ENCODE measurements at regions not wholly inside any gene's neighbourhood (a gene's known extent, or its start where the extent isn't known, plus 50 kb on each side); places are given as distances from the start of the nearest gene placed in this dataset.

DNA sequence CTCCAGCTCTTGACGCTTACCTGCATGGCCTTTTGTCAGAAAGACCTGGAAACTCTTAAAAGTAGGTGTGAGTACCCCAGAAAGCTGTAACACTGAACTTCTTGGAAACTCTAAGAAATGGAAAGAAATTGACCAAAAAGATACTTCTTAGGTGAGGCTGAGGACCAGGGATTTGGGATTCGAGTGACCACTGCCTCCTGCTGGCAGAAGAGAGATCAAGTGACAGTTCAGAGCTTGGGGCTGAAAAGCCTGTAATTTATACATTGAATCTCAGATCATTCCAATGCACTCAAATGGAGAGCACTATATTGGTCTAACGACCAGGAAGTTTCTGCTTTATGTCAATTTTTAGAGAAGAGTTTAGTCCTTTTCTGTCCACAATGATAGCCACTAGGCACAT is 204.6 kb downstream of the PDGFRA start:
- no peak for TF ChIP-seq JUN (IDR thresholded peaks at IDR 0.05; ENCODE audit: borderline replicate concordance, insufficient read depth, insufficient read length, low read depth)
- no peak for TF ChIP-seq EZH2 (IDR thresholded peaks at IDR 0.05; ENCODE audit: borderline replicate concordance, low read depth, low read length, severe bottlenecking)
- TF ChIP-seq, protein P1, sequence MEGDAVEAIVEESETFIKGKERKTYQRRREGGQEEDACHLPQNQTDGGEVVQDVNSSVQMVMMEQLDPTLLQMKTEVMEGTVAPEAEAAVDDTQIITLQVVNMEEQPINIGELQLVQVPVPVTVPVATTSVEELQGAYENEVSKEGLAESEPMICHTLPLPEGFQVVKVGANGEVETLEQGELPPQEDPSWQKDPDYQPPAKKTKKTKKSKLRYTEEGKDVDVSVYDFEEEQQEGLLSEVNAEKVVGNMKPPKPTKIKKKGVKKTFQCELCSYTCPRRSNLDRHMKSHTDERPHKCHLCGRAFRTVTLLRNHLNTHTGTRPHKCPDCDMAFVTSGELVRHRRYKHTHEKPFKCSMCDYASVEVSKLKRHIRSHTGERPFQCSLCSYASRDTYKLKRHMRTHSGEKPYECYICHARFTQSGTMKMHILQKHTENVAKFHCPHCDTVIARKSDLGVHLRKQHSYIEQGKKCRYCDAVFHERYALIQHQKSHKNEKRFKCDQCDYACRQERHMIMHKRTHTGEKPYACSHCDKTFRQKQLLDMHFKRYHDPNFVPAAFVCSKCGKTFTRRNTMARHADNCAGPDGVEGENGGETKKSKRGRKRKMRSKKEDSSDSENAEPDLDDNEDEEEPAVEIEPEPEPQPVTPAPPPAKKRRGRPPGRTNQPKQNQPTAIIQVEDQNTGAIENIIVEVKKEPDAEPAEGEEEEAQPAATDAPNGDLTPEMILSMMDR (IDR thresholded peaks at IDR 0.05; ENCODE audit: extremely low read depth in 1 of 2, insufficient read depth in 1 of 2, low read depth in 1 of 2, low read length in 2 of 2) = peak; percentile 48 to 49
- no peak for TF ChIP-seq POLR2A (IDR thresholded peaks at IDR 0.05; ENCODE audit: low read depth, low read length)
- no peak for TF ChIP-seq POLR2AphosphoS5 (IDR thresholded peaks at IDR 0.05; ENCODE audit: insufficient read depth, low read depth, low read length)
- no peak for TF ChIP-seq MYC (IDR thresholded peaks at IDR 0.05; ENCODE audit: low read depth, low read length)
- TF ChIP-seq FOS (IDR thresholded peaks at IDR 0.05; ENCODE audit: borderline replicate concordance, insufficient read depth, low read length) = no peak
- TF ChIP-seq, protein P2, sequence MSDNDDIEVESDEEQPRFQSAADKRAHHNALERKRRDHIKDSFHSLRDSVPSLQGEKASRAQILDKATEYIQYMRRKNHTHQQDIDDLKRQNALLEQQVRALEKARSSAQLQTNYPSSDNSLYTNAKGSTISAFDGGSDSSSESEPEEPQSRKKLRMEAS (IDR thresholded peaks at IDR 0.05; ENCODE audit: insufficient read depth, insufficient read length) = no peak
- TF ChIP-seq GATA2 (IDR thresholded peaks at IDR 0.05; ENCODE audit: insufficient read depth, insufficient read length, low read depth, low read length) = no peak
